GM18507 (cell line): ENCODE measurements at regions not wholly inside any gene's neighbourhood (a gene's known extent, or its start where the extent isn't known, plus 50 kb on each side); places are given as distances from the start of the nearest gene placed in this dataset.

Experiments used
- DNase-seq: peaks from one replicate; pipeline ENCODE4 v3.0.0; 2011; ENCODE audit warnings: low read depth; ENCODE audit not compliant: insufficient read length; ENCODE audit errors: extremely low spot score
- FAIRE-seq: peaks from 2 replicates; lab custom pipeline; 2011; peaks lifted over from hg19 to GRCh38; lab: Jason Lieb, UNC

GRCh38 chr12:24728366-24728765 is 220.5 kb downstream of the BCAT1 start:
- no peak for DNase-seq
- peak; percentile 38 for FAIRE-seq

DNA sequence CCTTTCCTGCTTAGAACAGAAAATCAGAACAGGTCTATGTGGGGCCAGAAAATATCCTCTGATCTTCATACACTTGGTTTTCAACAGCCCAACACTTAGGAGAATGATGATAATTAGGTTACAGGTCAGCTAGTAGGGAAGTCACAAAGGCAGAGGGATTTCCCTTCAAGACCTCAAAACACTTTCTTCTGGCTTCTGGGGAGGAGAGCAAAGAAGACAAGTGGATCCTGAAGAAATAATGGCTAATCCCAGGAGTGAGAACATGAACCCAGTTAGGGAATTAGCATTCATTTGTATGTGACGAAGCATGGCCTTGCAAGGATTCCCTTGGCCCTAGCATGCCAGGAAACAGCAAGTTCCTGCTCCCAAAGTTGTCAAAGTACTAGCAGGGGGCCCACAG is 223.3 kb downstream of the BCAT1 start:
- DNase-seq = no peak
- no peak for FAIRE-seq

DNA sequence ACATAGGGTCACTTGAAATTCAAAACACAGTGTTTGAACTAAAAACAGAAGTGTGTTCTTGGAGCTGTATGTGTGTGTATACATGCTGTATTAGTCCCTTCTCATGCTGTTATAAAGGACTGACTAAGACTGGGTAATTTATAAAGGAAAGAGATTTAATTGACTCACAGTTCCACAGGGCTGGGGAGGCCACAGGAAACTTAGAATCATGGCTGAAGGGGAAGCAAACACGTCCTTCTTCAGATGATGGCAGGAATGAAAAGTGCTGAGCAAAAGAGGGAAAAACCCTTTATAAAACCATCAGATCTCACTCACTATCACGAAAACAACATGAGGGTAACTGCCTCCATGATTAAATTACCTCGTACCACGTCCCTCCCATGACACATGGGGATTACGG is 224.1 kb downstream of the BCAT1 start:
- no peak for FAIRE-seq

DNA sequence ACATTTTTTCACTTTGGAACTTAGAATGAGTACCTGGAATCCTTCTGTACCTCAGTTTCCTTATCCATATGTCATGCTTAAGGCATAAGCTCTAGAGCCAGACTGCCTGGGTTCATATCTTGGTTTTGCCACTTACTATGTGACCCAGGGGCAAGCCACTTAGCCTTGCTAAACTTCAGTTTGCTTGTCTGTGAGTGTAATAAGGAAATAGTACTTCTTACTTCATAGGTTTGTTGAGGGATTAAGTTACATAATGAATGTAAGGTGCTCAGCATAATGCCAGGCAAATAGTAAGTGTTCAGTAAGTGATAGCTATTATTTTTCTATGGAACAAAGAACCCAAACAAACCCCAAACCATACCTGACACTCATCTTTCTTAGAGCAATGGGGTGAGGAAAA is 225.1 kb downstream of the BCAT1 start:
- DNase-seq (no peak), FAIRE-seq (no peak)

More for the DNA sequence above, 224.1 kb downstream of the BCAT1 start:
- no peak for DNase-seq

GRCh38 chr12:24721191-24721590 is 227.7 kb downstream of the BCAT1 start:
- no peak for DNase-seq
- no peak for FAIRE-seq

DNA sequence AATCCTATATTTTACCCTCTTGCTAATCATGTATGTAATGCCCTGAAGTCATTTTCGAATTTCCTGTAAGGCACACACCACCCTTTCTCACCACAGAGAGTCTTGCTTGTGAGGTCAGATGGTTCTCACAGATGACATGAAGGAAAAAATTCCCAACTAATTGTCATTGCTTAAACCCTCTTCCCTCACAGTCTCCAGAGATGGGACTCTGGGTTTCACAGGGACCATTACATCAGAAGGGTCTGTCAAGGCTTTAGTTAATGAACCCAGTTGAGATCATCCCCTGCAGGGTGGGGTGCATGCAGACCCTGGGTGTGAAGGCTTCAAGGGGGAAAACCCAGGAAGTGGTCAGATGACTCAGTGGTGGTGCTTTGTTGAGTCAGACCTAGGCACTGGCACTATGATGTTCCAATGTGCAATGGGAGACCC is 229.6 kb downstream of the BCAT1 start:
- no peak for FAIRE-seq
- DNase-seq = no peak

GRCh38 chr12:24718617-24719016 is 230.3 kb downstream of the BCAT1 start:
- no peak for DNase-seq
- no peak for FAIRE-seq

- FAIRE-seq (no peak), DNase-seq (no peak)
Measured at GRCh38 chr12:24714237-24714636, 234.7 kb downstream of the BCAT1 start.

GRCh38 chr12:24711056-24712008 is 237.6 kb downstream of the BCAT1 start:
- no peak for FAIRE-seq

GRCh38 chr12:24709216-24709615 is 239.7 kb downstream of the BCAT1 start:
- DNase-seq = no peak
- no peak for FAIRE-seq

More at GRCh38 chr12:24711056-24712008, 237.6 kb downstream of the BCAT1 start:
- no peak for DNase-seq

- no peak for FAIRE-seq
- DNase-seq = no peak
Measured at GRCh38 chr12:24708718-24709117, 240.2 kb downstream of the BCAT1 start.

DNA sequence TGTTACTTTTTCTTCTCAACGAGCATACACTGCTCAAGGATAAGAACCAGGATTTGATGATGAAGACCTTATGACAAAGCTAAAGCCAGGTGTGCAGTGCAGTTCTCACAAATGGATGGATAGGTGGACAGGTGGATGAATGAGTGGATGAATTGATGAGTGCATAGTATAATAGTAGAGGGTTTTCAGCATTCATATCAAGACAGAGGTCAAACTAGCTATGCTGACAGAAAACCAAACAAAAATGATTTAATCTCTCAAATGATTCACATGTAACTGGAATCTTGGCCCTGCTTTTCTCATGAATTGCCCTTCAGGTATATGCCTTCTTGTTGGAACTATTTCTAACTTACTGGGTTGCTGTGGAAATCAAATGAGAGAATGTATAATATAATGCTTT is 240.9 kb downstream of the BCAT1 start:
- FAIRE-seq = no peak

DNA sequence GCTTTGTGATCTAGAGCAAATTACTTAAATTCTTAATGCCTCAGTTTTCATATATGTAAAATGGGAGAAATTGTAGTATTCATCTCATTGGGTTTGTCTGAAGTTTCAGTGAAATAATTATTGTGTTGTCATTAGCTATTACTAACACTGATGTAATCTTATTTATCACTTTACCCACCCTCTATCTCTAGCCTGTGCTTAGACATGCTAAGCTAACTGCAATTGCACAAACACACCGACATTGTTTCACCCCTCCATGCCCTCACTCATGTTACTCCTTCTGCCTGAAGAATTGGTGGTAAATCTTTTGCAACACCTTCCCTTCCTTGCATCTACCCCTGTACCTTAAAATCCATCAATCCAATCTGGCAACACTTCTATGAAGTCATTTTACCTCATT is 241.6 kb downstream of the BCAT1 start:
- FAIRE-seq (no peak), DNase-seq (no peak)

More for the DNA sequence above, 240.9 kb downstream of the BCAT1 start:
- DNase-seq = no peak

DNA sequence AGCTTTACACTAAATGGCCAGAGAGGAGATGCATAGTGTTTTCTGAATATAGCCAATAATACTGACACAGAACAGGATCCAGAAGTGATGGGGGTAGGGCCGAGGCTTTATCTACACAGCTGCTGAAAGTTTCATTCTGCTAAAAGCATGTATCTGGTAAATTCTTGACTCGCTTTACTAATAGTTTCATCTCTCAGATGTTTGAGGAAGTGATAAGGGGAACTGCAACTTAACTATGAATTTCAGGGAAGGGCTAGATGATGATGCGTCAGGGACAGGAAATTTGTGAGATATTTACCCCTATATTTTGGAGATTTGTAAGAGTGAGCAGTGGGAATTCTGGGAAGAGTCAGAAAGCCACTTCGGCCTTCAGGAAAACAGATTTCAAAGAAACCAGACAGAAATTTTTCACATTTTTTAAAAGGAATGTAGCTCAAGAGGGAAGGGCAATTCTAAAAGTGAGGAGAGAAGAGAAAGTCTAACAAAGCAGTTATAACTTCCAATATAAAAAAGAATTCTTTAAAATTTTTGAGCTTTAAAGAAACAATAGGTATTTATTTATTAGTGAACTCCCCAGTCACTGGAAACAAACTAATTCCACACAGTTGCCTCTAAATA is 243.1 kb downstream of the BCAT1 start:
- FAIRE-seq (peak; percentile 95), DNase-seq (peak; percentile 39)

GRCh38 chr12:24705216-24705615 is 243.7 kb downstream of the BCAT1 start:
- DNase-seq (no peak), FAIRE-seq (no peak)

DNA sequence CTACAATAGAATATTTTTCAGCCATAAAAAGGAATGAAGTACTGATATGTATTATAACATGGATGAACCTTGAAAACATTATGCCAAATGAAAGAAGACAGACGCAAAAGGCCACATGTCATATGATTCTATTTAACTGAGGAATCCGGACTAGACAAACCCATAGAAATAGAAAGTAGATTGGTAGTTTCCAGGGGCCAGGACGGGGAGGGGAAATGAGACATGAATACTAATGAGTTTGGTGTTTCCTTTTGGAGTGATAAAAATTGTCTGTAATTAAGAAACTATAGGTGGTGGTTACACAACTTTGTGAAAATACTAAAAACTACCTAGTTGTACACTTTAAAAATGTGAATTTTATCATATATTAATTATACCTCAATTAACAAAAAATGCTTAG is 247.6 kb downstream of the BCAT1 start:
- FAIRE-seq (peak; percentile 21), DNase-seq (no peak)

- no peak for FAIRE-seq
- no peak for DNase-seq
Measured at GRCh38 chr12:24698972-24699371, 249.9 kb downstream of the BCAT1 start.

- DNase-seq = no peak
- FAIRE-seq = no peak
Measured at GRCh38 chr12:24697769-24698168, 251.1 kb downstream of the BCAT1 start.

DNA sequence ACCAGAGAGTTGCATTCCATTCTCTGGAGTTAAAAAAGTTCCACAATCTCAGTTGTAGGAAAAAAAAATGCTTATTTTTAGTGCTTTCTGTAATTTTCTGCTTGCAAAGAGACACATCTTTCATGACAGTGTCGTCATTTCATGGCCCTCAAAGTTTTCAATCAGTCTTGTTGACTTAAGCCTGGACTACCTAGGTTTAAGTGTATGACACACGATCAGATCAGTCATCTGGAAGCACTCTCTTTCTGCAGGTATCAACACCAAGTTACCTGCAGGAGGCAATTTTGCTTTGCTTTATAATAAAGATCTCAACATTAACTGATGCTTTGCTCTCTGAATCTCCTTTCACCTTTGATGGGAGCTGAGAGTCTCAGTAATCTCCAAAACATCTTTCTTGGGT is 251.6 kb downstream of the BCAT1 start:
- DNase-seq (no peak), FAIRE-seq (no peak)

GRCh38 chr12:24696800-24697199 is 252.1 kb downstream of the BCAT1 start:
- DNase-seq = no peak
- FAIRE-seq = no peak
